Effector memory CD8-positive, alpha-beta T cell (primary cell): ENCODE measurements at regions not wholly inside any gene's neighbourhood (a gene's known extent, or its start where the extent isn't known, plus 50 kb on each side); places are given as distances from the start of the nearest gene placed in this dataset.

Experiments used
- ATAC-seq: fragments of 150-1000 bp; cut with Tn5 transposase; replicated peaks from 2 replicates; pipeline ENCODE4 v1.10.0; 2021; ENCODE audit warnings: mild to moderate bottlenecking, moderate library complexity
- DNase-seq, 3 experiments: peaks; one replicate each; pipeline ENCODE4 v3.0.0; 2021
- H3K27ac Mint-ChIP-seq, 2 donors: one replicate each; pipeline ENCODE4 v1.8.0; 2022; ENCODE audit warnings: mild to moderate bottlenecking in 2 of 2, mixed read lengths in 2 of 2, moderate library complexity in 2 of 2
- H3K27me3 Mint-ChIP-seq, 2 donors: one replicate each; pipeline ENCODE4 v1.8.0; 2022; ENCODE audit warnings: mixed read lengths in 2 of 2
- H3K36me3 Mint-ChIP-seq: one replicate; pipeline ENCODE4 v1.8.0; 2022; ENCODE audit warnings: mild to moderate bottlenecking, moderate library complexity, mixed read lengths; ENCODE audit not compliant: insufficient read depth
- H3K4me1 Mint-ChIP-seq, 2 donors: one replicate each; pipeline ENCODE4 v1.8.0; 2022; ENCODE audit warnings: low read depth in 2 of 2, mixed read lengths in 2 of 2
- H3K4me3 Mint-ChIP-seq, 2 donors: one replicate each; pipeline ENCODE4 v1.8.0; 2022; ENCODE audit warnings: mild to moderate bottlenecking in 2 of 2, mixed read lengths in 2 of 2, moderate library complexity in 2 of 2
- H3K9me3 Mint-ChIP-seq, 2 donors: one replicate each; pipeline ENCODE4 v1.8.0; 2022; ENCODE audit warnings: mixed read lengths in 2 of 2

- no peak overlapping the region for H3K27ac Mint-ChIP-seq
- no peaks in the 10 kb centered on the region for H3K36me3 Mint-ChIP-seq
- no peak overlapping the region for H3K4me3 Mint-ChIP-seq
- DNase-seq (no peak), ATAC-seq (no peak)
- no peaks in the 10 kb centered on the region for H3K9me3 Mint-ChIP-seq
- peaks cover 33 to 41% of the 10 kb centered on the region in 2 donors for H3K27me3 Mint-ChIP-seq
- H3K4me1 Mint-ChIP-seq: peaks cover 0 to 7% of the 10 kb centered on the region in 2 donors
These were observed 178.8 kb upstream of the MYL2 start for GRCh38 chr12:111099186-111099585.

GRCh38 chr12:111094157-111095010 is 174.0 kb upstream of the MYL2 start:
- Mint-ChIP-seq H3K36me3 (no peaks in the 10 kb centered on the region), H3K27ac (no peak overlapping the region), H3K4me3 (no peak overlapping the region), H3K9me3 (no peaks in the 10 kb centered on the region), H3K4me1 (peaks cover 0 to 8% of the 10 kb centered on the region in 2 donors), H3K27me3 (peaks cover 30 to 44% of the 10 kb centered on the region in 2 donors)
- DNase-seq (no peak), ATAC-seq (no peak)

- Mint-ChIP-seq H3K27ac (no peak overlapping the region), H3K4me1 (peaks cover 0 to 2% of the 10 kb centered on the region in 2 donors), H3K9me3 (no peaks in the 10 kb centered on the region), H3K27me3 (peaks cover 25 to 38% of the 10 kb centered on the region in 2 donors), H3K36me3 (no peaks in the 10 kb centered on the region), H3K4me3 (no peak overlapping the region)
- no peak for DNase-seq
- ATAC-seq: peak; percentile 35
These were observed 173.2 kb upstream of the MYL2 start for GRCh38 chr12:111093428-111094142.

GRCh38 chr12:111091051-111091450 is 170.7 kb upstream of the MYL2 start:
- ATAC-seq (no peak), DNase-seq (no peak)
- no peak overlapping the region for H3K4me3 Mint-ChIP-seq
- H3K9me3 Mint-ChIP-seq: no peaks in the 10 kb centered on the region
- peaks cover 0 to 2% of the 10 kb centered on the region in 2 donors for H3K4me1 Mint-ChIP-seq
- H3K36me3 Mint-ChIP-seq: no peaks in the 10 kb centered on the region
- no peak overlapping the region for H3K27ac Mint-ChIP-seq
- peaks cover 27 to 35% of the 10 kb centered on the region in 2 donors for H3K27me3 Mint-ChIP-seq

- DNase-seq (no peak), ATAC-seq (no peak)
- H3K4me3 Mint-ChIP-seq: no peak overlapping the region
- peak overlapping the region in 1 of 2 donors; percentile 9 for H3K27ac Mint-ChIP-seq
- peaks cover 0 to 4% of the 10 kb centered on the region in 2 donors for H3K4me1 Mint-ChIP-seq
- no peaks in the 10 kb centered on the region for H3K36me3 Mint-ChIP-seq
- H3K9me3 Mint-ChIP-seq: no peaks in the 10 kb centered on the region
- peaks cover 32 to 42% of the 10 kb centered on the region in 2 donors for H3K27me3 Mint-ChIP-seq
These were observed 169.2 kb upstream of the MYL2 start for GRCh38 chr12:111089616-111090015.

- Mint-ChIP-seq H3K36me3 (peaks cover under 1% of the 10 kb centered on the region), H3K4me1 (peaks cover 0 to 4% of the 10 kb centered on the region in 2 donors)
These were observed 168.0 kb upstream of the MYL2 start for GRCh38 chr12:111088409-111088808.

GRCh38 chr12:111086947-111087700 is 166.7 kb upstream of the MYL2 start:
- Mint-ChIP-seq H3K4me1 (peaks cover 0 to 2% of the 10 kb centered on the region in 2 donors), H3K27ac (no peak overlapping the region), H3K9me3 (no peaks in the 10 kb centered on the region), H3K4me3 (no peak overlapping the region), H3K27me3 (peaks cover 44 to 55% of the 10 kb centered on the region in 2 donors), H3K36me3 (peaks cover 3% of the 10 kb centered on the region)
- ATAC-seq (no peak), DNase-seq (no peak)

More at GRCh38 chr12:111088409-111088808, 168.0 kb upstream of the MYL2 start:
- H3K4me3 Mint-ChIP-seq: no peak overlapping the region
- no peak for DNase-seq
- ATAC-seq: no peak
- no peaks in the 10 kb centered on the region for H3K9me3 Mint-ChIP-seq
- no peak overlapping the region for H3K27ac Mint-ChIP-seq
- peaks cover 31 to 42% of the 10 kb centered on the region in 2 donors for H3K27me3 Mint-ChIP-seq

GRCh38 chr12:111085096-111085495 is 164.7 kb upstream of the MYL2 start:
- Mint-ChIP-seq H3K27me3 (peaks cover 57 to 69% of the 10 kb centered on the region in 2 donors), H3K27ac (no peak overlapping the region), H3K4me1 (peaks cover 0 to 2% of the 10 kb centered on the region in 2 donors), H3K4me3 (no peak overlapping the region), H3K36me3 (peaks cover 3% of the 10 kb centered on the region), H3K9me3 (no peaks in the 10 kb centered on the region)
- no peak for DNase-seq
- no peak for ATAC-seq

GRCh38 chr12:111084605-111085004 is 164.2 kb upstream of the MYL2 start:
- H3K36me3 Mint-ChIP-seq: peaks cover 3% of the 10 kb centered on the region
- DNase-seq: no peak
- peaks cover 56 to 69% of the 10 kb centered on the region in 2 donors for H3K27me3 Mint-ChIP-seq
- ATAC-seq: no peak
- H3K4me1 Mint-ChIP-seq: peaks cover 0 to 2% of the 10 kb centered on the region in 2 donors
- no peak overlapping the region for H3K27ac Mint-ChIP-seq
- H3K9me3 Mint-ChIP-seq: no peaks in the 10 kb centered on the region
- H3K4me3 Mint-ChIP-seq: no peak overlapping the region

GRCh38 chr12:111084158-111084557 is 163.8 kb upstream of the MYL2 start:
- Mint-ChIP-seq H3K9me3 (no peaks in the 10 kb centered on the region), H3K36me3 (peaks cover 3% of the 10 kb centered on the region), H3K4me3 (no peak overlapping the region), H3K4me1 (peaks cover 0 to 2% of the 10 kb centered on the region in 2 donors), H3K27me3 (peaks cover 53 to 65% of the 10 kb centered on the region in 2 donors), H3K27ac (no peak overlapping the region)
- no peak for ATAC-seq
- no peak for DNase-seq

- Mint-ChIP-seq H3K36me3 (peaks cover 3% of the 10 kb centered on the region), H3K4me1 (peaks cover 0 to 3% of the 10 kb centered on the region in 2 donors), H3K4me3 (no peak overlapping the region), H3K27ac (no peak overlapping the region), H3K27me3 (peaks cover 45 to 57% of the 10 kb centered on the region in 2 donors), H3K9me3 (no peaks in the 10 kb centered on the region)
- ATAC-seq (no peak), DNase-seq (no peak)
These were observed 161.2 kb upstream of the MYL2 start for GRCh38 chr12:111081600-111081999.

GRCh38 chr12:111078731-111079130 is 158.4 kb upstream of the MYL2 start:
- peaks cover 0 to 2% of the 10 kb centered on the region in 2 donors for H3K4me1 Mint-ChIP-seq
- DNase-seq: no peak
- H3K27ac Mint-ChIP-seq: no peak overlapping the region
- ATAC-seq: no peak
- peaks cover 44 to 57% of the 10 kb centered on the region in 2 donors for H3K27me3 Mint-ChIP-seq
- H3K36me3 Mint-ChIP-seq: peaks cover 3% of the 10 kb centered on the region
- no peak overlapping the region for H3K4me3 Mint-ChIP-seq
- no peaks in the 10 kb centered on the region for H3K9me3 Mint-ChIP-seq
